ENCODE measurements at regions not wholly inside any gene's neighbourhood (a gene's known extent, or its start where the extent isn't known, plus 50 kb on each side); places are given as distances from the start of the nearest gene placed in this dataset.

DNA sequence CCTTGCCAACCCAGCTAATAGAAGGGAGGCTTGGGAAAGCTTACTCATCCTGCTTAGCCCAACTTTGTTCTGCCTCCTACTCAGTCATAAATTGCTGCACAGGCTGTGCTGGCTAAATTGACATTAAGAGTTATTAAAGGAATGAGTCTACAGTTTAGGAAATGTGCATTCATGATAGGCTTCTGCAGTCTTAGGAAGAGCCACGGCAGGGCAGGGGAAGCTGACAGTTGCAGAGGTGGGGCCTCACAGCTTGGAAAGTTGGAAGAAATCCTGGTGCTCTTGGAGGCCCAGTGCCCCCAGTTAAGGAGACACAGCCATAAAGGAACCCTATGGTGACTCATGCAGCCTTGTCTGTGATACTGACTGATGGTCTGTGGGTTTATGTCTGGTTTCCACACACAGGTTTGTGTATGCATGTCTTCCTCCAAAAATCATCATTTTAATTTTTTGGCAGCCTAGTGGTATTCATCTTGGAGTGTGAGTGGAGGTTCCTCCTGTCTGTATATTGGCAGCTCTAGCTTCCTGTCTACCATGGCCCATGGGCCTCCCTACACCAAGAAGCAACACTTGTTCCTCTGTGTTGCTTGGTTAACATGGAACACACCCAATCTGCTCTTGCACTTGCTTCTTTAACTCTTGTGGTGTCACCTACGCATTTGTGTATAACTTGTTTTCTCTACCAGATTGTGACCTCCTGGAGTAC is 135.0 kb upstream of the KL start:
- no peak overlapping the region for H3K27ac ChIP-seq
- no peak overlapping the region for H3K4me3 ChIP-seq
- no peak for ATAC-seq (ENCODE audit: insufficient number of reproducible peaks, low FRiP score, low read depth)
- TF ChIP-seq, protein P1, sequence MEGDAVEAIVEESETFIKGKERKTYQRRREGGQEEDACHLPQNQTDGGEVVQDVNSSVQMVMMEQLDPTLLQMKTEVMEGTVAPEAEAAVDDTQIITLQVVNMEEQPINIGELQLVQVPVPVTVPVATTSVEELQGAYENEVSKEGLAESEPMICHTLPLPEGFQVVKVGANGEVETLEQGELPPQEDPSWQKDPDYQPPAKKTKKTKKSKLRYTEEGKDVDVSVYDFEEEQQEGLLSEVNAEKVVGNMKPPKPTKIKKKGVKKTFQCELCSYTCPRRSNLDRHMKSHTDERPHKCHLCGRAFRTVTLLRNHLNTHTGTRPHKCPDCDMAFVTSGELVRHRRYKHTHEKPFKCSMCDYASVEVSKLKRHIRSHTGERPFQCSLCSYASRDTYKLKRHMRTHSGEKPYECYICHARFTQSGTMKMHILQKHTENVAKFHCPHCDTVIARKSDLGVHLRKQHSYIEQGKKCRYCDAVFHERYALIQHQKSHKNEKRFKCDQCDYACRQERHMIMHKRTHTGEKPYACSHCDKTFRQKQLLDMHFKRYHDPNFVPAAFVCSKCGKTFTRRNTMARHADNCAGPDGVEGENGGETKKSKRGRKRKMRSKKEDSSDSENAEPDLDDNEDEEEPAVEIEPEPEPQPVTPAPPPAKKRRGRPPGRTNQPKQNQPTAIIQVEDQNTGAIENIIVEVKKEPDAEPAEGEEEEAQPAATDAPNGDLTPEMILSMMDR (IDR thresholded peaks at IDR 0.05), result no peak
- H3K36me3 ChIP-seq, result no peaks in the 10 kb centered on the region
- no peaks in the 10 kb centered on the region for H3K9me3 ChIP-seq
- no peaks in the 10 kb centered on the region for H3K27me3 ChIP-seq (replicated peaks; ENCODE audit: insufficient read depth)
- no peak for DNase-seq (ENCODE audit: low spot score)
- H3K4me1 ChIP-seq (ENCODE audit: control insufficient read depth in 1 of 2, low read depth in 2 of 2), result peaks cover 11 to 29% of the 10 kb centered on the region in 2 donors

DNA sequence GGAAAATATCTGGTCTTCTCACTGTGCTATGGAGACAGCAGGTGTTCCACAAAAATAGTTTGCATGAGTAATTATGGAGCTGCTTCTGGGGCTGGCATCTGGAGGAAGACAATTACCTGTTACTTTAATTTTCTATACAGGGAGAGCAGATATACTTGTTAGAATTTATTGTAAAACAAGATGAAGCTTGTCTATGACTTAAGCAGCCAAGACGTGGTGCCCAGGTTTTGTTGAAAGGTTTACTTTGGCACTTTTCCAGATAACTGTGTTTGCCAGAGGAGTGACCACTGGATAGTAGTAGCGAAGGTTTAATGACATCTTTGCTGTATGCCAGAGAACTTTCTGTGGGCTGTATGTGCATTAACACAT is 134.5 kb upstream of the KL start:
- ATAC-seq (ENCODE audit: insufficient number of reproducible peaks, low FRiP score, low read depth), result no peak
- no peaks in the 10 kb centered on the region for H3K9me3 ChIP-seq
- no peaks in the 10 kb centered on the region for H3K27me3 ChIP-seq (replicated peaks; ENCODE audit: insufficient read depth)
- TF ChIP-seq, protein P1 (IDR thresholded peaks at IDR 0.05), result no peak
- H3K4me3 ChIP-seq, result no peak overlapping the region
- no peak overlapping the region for H3K27ac ChIP-seq
- peaks cover 11 to 29% of the 10 kb centered on the region in 2 donors for H3K4me1 ChIP-seq (ENCODE audit: control insufficient read depth in 1 of 2, low read depth in 2 of 2)
- H3K36me3 ChIP-seq, result no peaks in the 10 kb centered on the region
- DNase-seq (ENCODE audit: low spot score), result no peak

GRCh38 chr13:32882691-32883090 is 133.5 kb upstream of the KL start:
- DNase-seq (ENCODE audit: low spot score), result no peak
- peaks cover 11 to 29% of the 10 kb centered on the region in 2 donors for H3K4me1 ChIP-seq (ENCODE audit: control insufficient read depth in 1 of 2, low read depth in 2 of 2)
- no peak overlapping the region for H3K27ac ChIP-seq
- TF ChIP-seq, protein P1 (IDR thresholded peaks at IDR 0.05), result no peak
- peaks cover 6% of the 10 kb centered on the region for H3K9me3 ChIP-seq
- H3K4me3 ChIP-seq, result no peak overlapping the region
- H3K27me3 ChIP-seq (replicated peaks; ENCODE audit: insufficient read depth), result no peaks in the 10 kb centered on the region
- no peaks in the 10 kb centered on the region for H3K36me3 ChIP-seq
- no peak for ATAC-seq (ENCODE audit: insufficient number of reproducible peaks, low FRiP score, low read depth)

DNA sequence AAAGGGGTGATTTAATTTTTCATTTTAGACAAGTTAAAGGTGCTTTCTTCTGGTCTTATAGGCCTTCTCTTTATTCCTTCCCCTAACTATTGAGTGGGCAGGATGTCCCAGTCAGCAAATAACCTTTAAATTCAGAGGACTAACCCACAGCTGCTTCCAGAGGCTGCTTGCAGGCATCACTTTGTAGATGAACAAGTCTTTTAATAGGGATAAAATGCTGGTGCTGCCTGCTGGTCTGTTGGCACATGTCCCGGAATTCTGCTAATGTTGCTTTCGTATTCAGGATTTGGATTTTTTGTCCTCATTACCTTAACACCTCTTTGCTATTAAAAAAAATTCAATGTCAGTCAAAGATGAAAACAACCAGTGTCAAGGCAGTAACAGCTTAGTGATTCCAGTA is 132.7 kb upstream of the KL start:
- no peaks in the 10 kb centered on the region for H3K36me3 ChIP-seq
- H3K27ac ChIP-seq, result no peak overlapping the region
- no peaks in the 10 kb centered on the region for H3K27me3 ChIP-seq (replicated peaks; ENCODE audit: insufficient read depth)
- TF ChIP-seq, protein P1 (IDR thresholded peaks at IDR 0.05), result no peak
- DNase-seq (ENCODE audit: low spot score) (no peak), ATAC-seq (ENCODE audit: insufficient number of reproducible peaks, low FRiP score, low read depth) (no peak)
- H3K4me1 ChIP-seq (ENCODE audit: control insufficient read depth in 1 of 2, low read depth in 2 of 2), result peaks cover 11 to 29% of the 10 kb centered on the region in 2 donors
- H3K9me3 ChIP-seq, result peaks cover 12% of the 10 kb centered on the region
- no peak overlapping the region for H3K4me3 ChIP-seq

DNA sequence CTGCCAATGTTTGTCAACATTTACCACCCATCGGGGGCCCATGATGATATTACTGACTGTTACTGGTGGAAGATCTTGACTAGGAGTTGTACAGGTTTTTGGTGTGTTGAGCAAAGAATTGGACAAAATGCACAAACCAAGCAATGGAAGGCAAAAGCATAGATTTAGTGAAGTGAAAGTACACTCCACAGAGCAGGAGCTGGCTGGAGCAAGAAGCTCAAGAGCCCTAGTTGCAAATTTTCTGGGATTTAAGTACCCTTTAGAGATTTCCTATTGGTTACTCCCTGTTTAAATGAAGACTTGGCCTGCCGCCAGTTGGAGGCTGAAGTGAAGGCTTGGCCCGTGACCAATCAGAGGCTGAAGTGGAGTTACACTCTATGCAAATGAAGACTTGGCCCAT is 128.6 kb upstream of the KL start:
- Histone ChIP-seq H3K4me1 (ENCODE audit: control insufficient read depth in 1 of 2, low read depth in 2 of 2) (peaks cover 10 to 11% of the 10 kb centered on the region in 2 donors), H3K27ac (no peak overlapping the region), H3K4me3 (no peak overlapping the region), H3K9me3 (peaks cover 12% of the 10 kb centered on the region), H3K36me3 (no peaks in the 10 kb centered on the region), H3K27me3 (replicated peaks; ENCODE audit: insufficient read depth) (no peaks in the 10 kb centered on the region)
- DNase-seq (ENCODE audit: low spot score), result no peak
- ATAC-seq (ENCODE audit: insufficient number of reproducible peaks, low FRiP score, low read depth), result no peak
- TF ChIP-seq, protein P1 (IDR thresholded peaks at IDR 0.05), result no peak
